ENCODE measurements at regions not wholly inside any gene's neighbourhood (a gene's known extent, or its start where the extent isn't known, plus 50 kb on each side); places are given as distances from the start of the nearest gene placed in this dataset.

DNA sequence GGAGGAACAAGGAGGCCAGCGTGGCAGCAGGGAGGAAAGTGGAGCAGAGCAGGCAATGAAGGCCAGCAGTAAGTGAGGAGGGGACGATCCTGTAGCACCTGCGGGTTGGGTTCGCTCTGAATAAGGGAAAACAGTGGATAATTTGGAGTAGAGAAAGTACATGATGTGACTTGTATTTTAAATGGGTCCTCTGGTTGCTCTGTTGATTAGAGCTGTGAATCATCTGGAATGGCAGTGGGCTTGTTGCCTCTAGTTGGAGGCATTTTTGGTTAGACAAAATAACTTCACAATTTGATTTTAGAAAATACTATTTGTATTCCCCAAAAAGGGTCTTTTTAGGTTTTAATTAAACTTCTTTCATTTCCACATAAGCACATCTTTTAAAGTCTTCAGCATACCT, 277.4 kb downstream of the ARL4A start:
- TF ChIP-seq GABPA (IDR thresholded peaks at IDR 0.05 in 1 of 2, conservative IDR thresholded peaks at IDR 0.05 in 1 of 2) (no peak), EGR1 (IDR thresholded peaks at IDR 0.05; ENCODE audit: low read depth in 2 of 2) (no peak), NR2F2 (IDR thresholded peaks at IDR 0.05) (no peak), FOXA1 (IDR thresholded peaks at IDR 0.05) (no peak), JUND (IDR thresholded peaks at IDR 0.05) (no peak)
- TF ChIP-seq, protein P1, sequence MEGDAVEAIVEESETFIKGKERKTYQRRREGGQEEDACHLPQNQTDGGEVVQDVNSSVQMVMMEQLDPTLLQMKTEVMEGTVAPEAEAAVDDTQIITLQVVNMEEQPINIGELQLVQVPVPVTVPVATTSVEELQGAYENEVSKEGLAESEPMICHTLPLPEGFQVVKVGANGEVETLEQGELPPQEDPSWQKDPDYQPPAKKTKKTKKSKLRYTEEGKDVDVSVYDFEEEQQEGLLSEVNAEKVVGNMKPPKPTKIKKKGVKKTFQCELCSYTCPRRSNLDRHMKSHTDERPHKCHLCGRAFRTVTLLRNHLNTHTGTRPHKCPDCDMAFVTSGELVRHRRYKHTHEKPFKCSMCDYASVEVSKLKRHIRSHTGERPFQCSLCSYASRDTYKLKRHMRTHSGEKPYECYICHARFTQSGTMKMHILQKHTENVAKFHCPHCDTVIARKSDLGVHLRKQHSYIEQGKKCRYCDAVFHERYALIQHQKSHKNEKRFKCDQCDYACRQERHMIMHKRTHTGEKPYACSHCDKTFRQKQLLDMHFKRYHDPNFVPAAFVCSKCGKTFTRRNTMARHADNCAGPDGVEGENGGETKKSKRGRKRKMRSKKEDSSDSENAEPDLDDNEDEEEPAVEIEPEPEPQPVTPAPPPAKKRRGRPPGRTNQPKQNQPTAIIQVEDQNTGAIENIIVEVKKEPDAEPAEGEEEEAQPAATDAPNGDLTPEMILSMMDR (IDR thresholded peaks at IDR 0.05; ENCODE audit: low read depth, low read length, missing input control): no peak
- TF ChIP-seq, protein P2, sequence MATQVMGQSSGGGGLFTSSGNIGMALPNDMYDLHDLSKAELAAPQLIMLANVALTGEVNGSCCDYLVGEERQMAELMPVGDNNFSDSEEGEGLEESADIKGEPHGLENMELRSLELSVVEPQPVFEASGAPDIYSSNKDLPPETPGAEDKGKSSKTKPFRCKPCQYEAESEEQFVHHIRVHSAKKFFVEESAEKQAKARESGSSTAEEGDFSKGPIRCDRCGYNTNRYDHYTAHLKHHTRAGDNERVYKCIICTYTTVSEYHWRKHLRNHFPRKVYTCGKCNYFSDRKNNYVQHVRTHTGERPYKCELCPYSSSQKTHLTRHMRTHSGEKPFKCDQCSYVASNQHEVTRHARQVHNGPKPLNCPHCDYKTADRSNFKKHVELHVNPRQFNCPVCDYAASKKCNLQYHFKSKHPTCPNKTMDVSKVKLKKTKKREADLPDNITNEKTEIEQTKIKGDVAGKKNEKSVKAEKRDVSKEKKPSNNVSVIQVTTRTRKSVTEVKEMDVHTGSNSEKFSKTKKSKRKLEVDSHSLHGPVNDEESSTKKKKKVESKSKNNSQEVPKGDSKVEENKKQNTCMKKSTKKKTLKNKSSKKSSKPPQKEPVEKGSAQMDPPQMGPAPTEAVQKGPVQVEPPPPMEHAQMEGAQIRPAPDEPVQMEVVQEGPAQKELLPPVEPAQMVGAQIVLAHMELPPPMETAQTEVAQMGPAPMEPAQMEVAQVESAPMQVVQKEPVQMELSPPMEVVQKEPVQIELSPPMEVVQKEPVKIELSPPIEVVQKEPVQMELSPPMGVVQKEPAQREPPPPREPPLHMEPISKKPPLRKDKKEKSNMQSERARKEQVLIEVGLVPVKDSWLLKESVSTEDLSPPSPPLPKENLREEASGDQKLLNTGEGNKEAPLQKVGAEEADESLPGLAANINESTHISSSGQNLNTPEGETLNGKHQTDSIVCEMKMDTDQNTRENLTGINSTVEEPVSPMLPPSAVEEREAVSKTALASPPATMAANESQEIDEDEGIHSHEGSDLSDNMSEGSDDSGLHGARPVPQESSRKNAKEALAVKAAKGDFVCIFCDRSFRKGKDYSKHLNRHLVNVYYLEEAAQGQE (IDR thresholded peaks at IDR 0.05): no peak
- TF ChIP-seq, protein P3, sequence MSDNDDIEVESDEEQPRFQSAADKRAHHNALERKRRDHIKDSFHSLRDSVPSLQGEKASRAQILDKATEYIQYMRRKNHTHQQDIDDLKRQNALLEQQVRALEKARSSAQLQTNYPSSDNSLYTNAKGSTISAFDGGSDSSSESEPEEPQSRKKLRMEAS (IDR thresholded peaks at IDR 0.05): no peak

Data from liver (tissue), 3 donors.